ENCODE measurements at regions not wholly inside any gene's neighbourhood (a gene's known extent, or its start where the extent isn't known, plus 50 kb on each side); places are given as distances from the start of the nearest gene placed in this dataset.

- no peak for TF ChIP-seq CTCF (IDR thresholded peaks at IDR 0.05)
- TF ChIP-seq POLR2AphosphoS5 (IDR thresholded peaks at IDR 0.05; ENCODE audit: insufficient read depth in 1 of 2, low read depth in 1 of 2) = no peak
- TF ChIP-seq POLR2A (IDR thresholded peaks at IDR 0.05) = no peak
Observed at GRCh38 chr2:155840661-155841060, 491.9 kb downstream of the NR4A2 start.
